Spleen (tissue), 11 donors: ENCODE measurements at regions not wholly inside any gene's neighbourhood (a gene's known extent, or its start where the extent isn't known, plus 50 kb on each side); places are given as distances from the start of the nearest gene placed in this dataset.

Experiments
- DNase-seq: peaks from one replicate; pipeline ENCODE4 v3.0.0-alpha.2; 2020
- H3K27ac ChIP-seq, 8 donors: fragments of 200-600 bp; sonication (generic) in 7 of 8; 1 replicate in 4 of 8; 2 replicates in 4 of 8; pipeline versions ENCODE4 v1.5.0 to v1.8.0; 2016 to 2021; ENCODE audit warnings: inconsistent platforms in 4 of 8, mild to moderate bottlenecking in 4 of 8, moderate library complexity in 1 of 8
- H3K27me3 ChIP-seq, 7 donors: fragments of 200-600 bp; sonication (generic) in 6 of 7; replicated peaks in 1 of 7; 1 replicate in 4 of 7; 2 replicates in 3 of 7; pipeline versions ENCODE4 v1.5.0 to v1.8.0; 2016 to 2021; ENCODE audit warnings: inconsistent platforms in 3 of 7, mild to moderate bottlenecking in 1 of 7
- H3K36me3 ChIP-seq, 6 donors: fragments of 200-600 bp; sonication (generic) in 5 of 6; 1 replicate in 4 of 6; 2 replicates in 2 of 6; pipeline versions ENCODE4 v1.5.0 to v1.8.0; 2016 to 2021; ENCODE audit warnings: inconsistent platforms in 2 of 6
- H3K4me1 ChIP-seq, 6 donors: fragments of 200-600 bp; sonication (generic) in 5 of 6; 1 replicate in 3 of 6; 2 replicates in 3 of 6; pipeline versions ENCODE4 v1.5.0 to v1.8.0; 2016 to 2021; ENCODE audit warnings: inconsistent platforms in 3 of 6
- H3K4me3 ChIP-seq, 8 donors: fragments of 200-600 bp; sonication (generic) in 7 of 8; 1 replicate in 4 of 8; 2 replicates in 4 of 8; pipeline versions ENCODE4 v1.5.0 to v1.8.0; 2016 to 2021; ENCODE audit warnings: inconsistent platforms in 4 of 8, mild to moderate bottlenecking in 4 of 8, moderate library complexity in 2 of 8
- H3K9me3 ChIP-seq, 8 donors: fragments of 200-600 bp; sonication (generic) in 7 of 8; 1 replicate in 4 of 8; 2 replicates in 4 of 8; pipeline versions ENCODE4 v1.5.0 to v1.8.0; 2016 to 2021; ENCODE audit warnings: inconsistent platforms in 4 of 8
- POLR2A ChIP-seq, 3 donors: fragments of 450-650 bp; IDR thresholded peaks; one replicate each; pipeline ENCODE4 v1.5.1; 2017; ENCODE audit warnings: antibody characterized with exemption in 3 of 3, mild to moderate bottlenecking in 1 of 3
- POLR2AphosphoS5 ChIP-seq, 3 donors: sonication (generic); formaldehyde crosslinking; IDR thresholded peaks; one replicate each; pipeline ENCODE4 v1.5.1; 2017; ENCODE audit warnings: antibody characterized with exemption in 3 of 3
- WGBS, 5 donors: extraction: QIAGEN DNeasy Blood & Tissue Kit in 3 of 5; methylation state at CpG; one replicate each; pipeline versions ENCODE4 v1.1.5 to v1.1.7; 2013 to 2018; 5-methylcytosine and 5-hydroxymethylcytosine counted together
- intact Hi-C: fragments of 100-400 bp; cut with DNase I; formaldehyde crosslinking; loops from one replicate; pipeline ENCODE4 v1.15.0; 2023; ENCODE audit warnings: low total_unique reads
- small RNA-seq, 4 donors: library from RNA; depleted of rRNA; stranded (forward); fragments of <200 nt; gene quantifications; one replicate each; pipeline ENCODE3, GENCODE V24; 2016
- TF ChIP-seq, protein P1 (sequence below), 11 experiments: fragments of 200-600 bp in 7 of 11; fragments of 450-650 bp in 4 of 11; sonication (generic) in 4 of 11; IDR thresholded peaks in 8 of 11; conservative IDR thresholded peaks in 3 of 11; 1 replicate in 7 of 11; 2 replicates in 4 of 11; pipeline versions ENCODE4 v1.4.0 to v1.8.0; 2016 to 2021; ENCODE audit warnings: antibody characterized with exemption in 11 of 11, inconsistent platforms in 4 of 11, mild to moderate bottlenecking in 1 of 11
- donor health status: healthy with polysubstance abuse.
- donor health status: DM: no; HTN: no; CAD: no; lungs with moderate emphysema.
- donor health status: DM: no; HTN: no; CAD: no.
- donor health status: Bipolar disorder and iron deficiency.
- donor health status: healthy.
- donor health status: DM: no; HTN: no; CAD: no.
- donor health status: DM: yes; HTN: yes; CAD: no.

DNA sequence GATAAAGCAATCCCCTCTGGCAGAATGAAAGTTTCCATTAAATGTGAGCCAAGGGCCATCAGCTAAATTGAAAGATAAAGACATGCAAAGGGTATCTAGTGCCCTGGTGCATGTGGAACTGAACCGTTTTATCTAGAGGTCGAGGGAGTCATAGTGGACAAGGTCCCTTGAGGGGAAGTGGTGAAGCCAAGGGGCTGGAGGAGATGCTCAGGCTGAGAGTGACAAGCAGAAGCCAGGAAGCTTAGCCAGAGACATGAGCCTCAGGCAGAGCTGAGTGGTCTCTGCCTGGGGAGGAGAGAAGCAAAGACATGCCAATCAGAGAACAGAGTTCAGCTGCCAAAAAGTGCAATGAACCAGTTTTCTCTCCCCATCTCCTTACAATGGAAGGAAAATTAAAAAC is 68.1 kb upstream of the SLC10A2 start:
- DNase-seq: no peak
- no peak overlapping the region for H3K4me3 ChIP-seq
- TF ChIP-seq POLR2AphosphoS5 (IDR thresholded peaks at IDR 0.05) (no peak), POLR2A (IDR thresholded peaks at IDR 0.05) (no peak)
- TF ChIP-seq, protein P1, sequence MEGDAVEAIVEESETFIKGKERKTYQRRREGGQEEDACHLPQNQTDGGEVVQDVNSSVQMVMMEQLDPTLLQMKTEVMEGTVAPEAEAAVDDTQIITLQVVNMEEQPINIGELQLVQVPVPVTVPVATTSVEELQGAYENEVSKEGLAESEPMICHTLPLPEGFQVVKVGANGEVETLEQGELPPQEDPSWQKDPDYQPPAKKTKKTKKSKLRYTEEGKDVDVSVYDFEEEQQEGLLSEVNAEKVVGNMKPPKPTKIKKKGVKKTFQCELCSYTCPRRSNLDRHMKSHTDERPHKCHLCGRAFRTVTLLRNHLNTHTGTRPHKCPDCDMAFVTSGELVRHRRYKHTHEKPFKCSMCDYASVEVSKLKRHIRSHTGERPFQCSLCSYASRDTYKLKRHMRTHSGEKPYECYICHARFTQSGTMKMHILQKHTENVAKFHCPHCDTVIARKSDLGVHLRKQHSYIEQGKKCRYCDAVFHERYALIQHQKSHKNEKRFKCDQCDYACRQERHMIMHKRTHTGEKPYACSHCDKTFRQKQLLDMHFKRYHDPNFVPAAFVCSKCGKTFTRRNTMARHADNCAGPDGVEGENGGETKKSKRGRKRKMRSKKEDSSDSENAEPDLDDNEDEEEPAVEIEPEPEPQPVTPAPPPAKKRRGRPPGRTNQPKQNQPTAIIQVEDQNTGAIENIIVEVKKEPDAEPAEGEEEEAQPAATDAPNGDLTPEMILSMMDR (IDR thresholded peaks at IDR 0.05 in 8 of 11, conservative IDR thresholded peaks at IDR 0.05 in 3 of 11): no peak
- H3K4me1 ChIP-seq: no peaks in the 10 kb centered on the region
- H3K9me3 ChIP-seq: no peaks in the 10 kb centered on the region
- no peak overlapping the region for H3K27ac ChIP-seq
- H3K27me3 ChIP-seq: no peaks in the 10 kb centered on the region
- WGBS, 5 donors: 22 to 56% (median 33%) methylated on average over 2 of the region's 2 CpGs
- intact Hi-C loops: no loop called here
- no peaks in the 10 kb centered on the region for H3K36me3 ChIP-seq

DNA sequence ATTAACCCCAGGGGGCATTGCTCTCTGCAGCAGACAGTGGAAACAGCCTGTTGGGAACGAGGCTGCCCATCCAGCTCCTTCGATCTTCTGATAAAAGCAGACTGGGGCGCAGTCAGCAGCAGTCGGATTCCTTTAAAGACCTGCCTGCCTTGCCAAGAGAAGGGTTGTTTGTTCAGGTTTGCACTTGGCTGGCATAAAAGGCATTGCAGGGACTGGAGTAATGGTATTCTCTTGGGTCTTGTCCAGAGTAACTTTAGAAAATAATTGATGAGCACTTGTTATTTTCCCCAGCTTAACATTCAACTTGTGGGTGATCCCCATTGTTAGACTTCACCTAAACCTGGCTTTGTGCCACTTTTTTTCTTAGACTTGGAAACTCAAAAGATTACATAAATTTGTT is 67.3 kb upstream of the SLC10A2 start:
- Histone ChIP-seq H3K4me3 (no peak overlapping the region), H3K27ac (no peak overlapping the region), H3K36me3 (no peaks in the 10 kb centered on the region), H3K4me1 (no peaks in the 10 kb centered on the region), H3K27me3 (no peaks in the 10 kb centered on the region), H3K9me3 (no peaks in the 10 kb centered on the region)
- TF ChIP-seq POLR2A (IDR thresholded peaks at IDR 0.05): no peak
- TF ChIP-seq POLR2AphosphoS5 (IDR thresholded peaks at IDR 0.05): no peak
- TF ChIP-seq, protein P1 (IDR thresholded peaks at IDR 0.05 in 8 of 11, conservative IDR thresholded peaks at IDR 0.05 in 3 of 11): no peak
- WGBS, 5 donors: 84 to 89% (median 86%) methylated on average over 4 of the region's 4 CpGs
- DNase-seq: no peak
- intact Hi-C loops: no loop called here

DNA sequence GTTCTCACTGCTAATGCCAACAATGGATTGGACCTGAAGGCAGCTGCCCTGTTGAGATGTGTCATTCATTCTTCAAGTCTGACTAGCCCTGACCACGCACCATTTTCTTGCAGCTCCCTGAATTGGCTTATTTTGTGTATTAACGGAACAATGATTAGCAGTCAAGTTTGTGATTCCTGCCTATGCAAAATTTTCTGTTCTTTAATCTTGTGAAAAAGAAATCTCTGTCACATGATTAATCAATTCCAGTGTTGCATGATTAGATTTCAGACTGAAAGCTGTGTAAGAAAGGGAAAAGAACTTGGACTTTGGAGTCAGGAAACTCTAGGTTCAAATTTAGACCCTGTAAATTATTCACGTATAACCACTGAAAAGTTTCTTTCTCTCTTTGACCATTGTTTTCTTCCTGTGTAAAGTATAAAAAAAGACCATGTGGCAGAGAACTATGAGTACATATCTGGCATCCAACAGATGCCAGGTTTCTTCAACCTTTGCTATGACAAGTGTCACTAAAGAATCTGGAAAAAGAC is 64.5 kb upstream of the SLC10A2 start:
- H3K27me3 ChIP-seq: no peaks in the 10 kb centered on the region
- DNase-seq: no peak
- H3K36me3 ChIP-seq: no peaks in the 10 kb centered on the region
- intact Hi-C loops: no loop called here
- no peak overlapping the region for H3K27ac ChIP-seq
- H3K4me3 ChIP-seq: no peak overlapping the region
- H3K9me3 ChIP-seq: no peaks in the 10 kb centered on the region
- no peak for TF ChIP-seq POLR2AphosphoS5 (IDR thresholded peaks at IDR 0.05)
- no peak for TF ChIP-seq POLR2A (IDR thresholded peaks at IDR 0.05)
- TF ChIP-seq, protein P1 (IDR thresholded peaks at IDR 0.05 in 8 of 11, conservative IDR thresholded peaks at IDR 0.05 in 3 of 11): no peak
- WGBS, 5 donors: 63 to 72% (median 69%) methylated on average over 3 of the region's 3 CpGs
- H3K4me1 ChIP-seq: no peaks in the 10 kb centered on the region

DNA sequence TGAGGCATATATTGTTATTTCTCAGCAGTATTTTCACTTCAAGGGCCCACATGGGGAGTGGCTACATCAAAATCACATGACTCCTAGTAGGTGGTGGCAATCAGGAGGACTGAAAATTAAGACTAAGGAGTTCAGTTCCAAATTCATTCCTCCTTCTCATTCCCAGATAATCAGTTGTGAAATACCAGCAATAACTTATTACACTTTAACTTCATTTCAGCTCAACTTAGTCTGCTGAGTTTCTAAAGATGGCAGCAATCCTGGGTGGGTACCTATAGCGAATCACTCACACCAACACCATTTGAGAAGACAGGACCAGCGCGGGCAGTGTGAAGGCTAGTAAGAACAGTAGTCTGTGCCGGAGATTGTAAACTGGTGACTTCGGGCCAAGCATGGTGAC is 63.9 kb upstream of the SLC10A2 start:
- TF ChIP-seq POLR2A (IDR thresholded peaks at IDR 0.05): no peak
- no peak for TF ChIP-seq POLR2AphosphoS5 (IDR thresholded peaks at IDR 0.05)
- TF ChIP-seq, protein P1 (IDR thresholded peaks at IDR 0.05 in 8 of 11, conservative IDR thresholded peaks at IDR 0.05 in 3 of 11): no peak
- intact Hi-C loops: no loop called here
- H3K36me3 ChIP-seq: no peaks in the 10 kb centered on the region
- H3K27me3 ChIP-seq: no peaks in the 10 kb centered on the region
- no peak overlapping the region for H3K27ac ChIP-seq
- no peaks in the 10 kb centered on the region for H3K9me3 ChIP-seq
- DNase-seq: no peak
- H3K4me1 ChIP-seq: no peaks in the 10 kb centered on the region
- no peak overlapping the region for H3K4me3 ChIP-seq
- 83 to 97% (median 95%) methylated on average over 5 of the region's 5 CpGs for WGBS, 5 donors

Small RNA genes in the stretch of these regions (small RNA-seq; reads per million reads assigned to genes)
- gene RF00402: 0 reads per million in 4 donors
- 0 reads per million in 4 donors for gene RF02090
- gene RF02091: 0 reads per million in 4 donors
- 0 to 0.34 (median 0.10) reads per million in 4 donors for gene RNA5SP38
